HG02943 (cell line): ENCODE measurements at regions not wholly inside any gene's neighbourhood (a gene's known extent, or its start where the extent isn't known, plus 50 kb on each side); places are given as distances from the start of the nearest gene placed in this dataset.
"Not testable (repeated sequence)": the region's sequence is repeated elsewhere in the genome, so short reads cannot be mapped to it uniquely, and the experiment has no call there.

Experiments
- ATAC-seq: cut with Tn5 transposase; IDR thresholded peaks from one replicate; pipeline ENCODE4 v1.9.1; 2021; ENCODE audit warnings: mild to moderate bottlenecking, low read depth, moderate library complexity; ENCODE audit not compliant: unreplicated experiment

- no peak for ATAC-seq
These were observed 947.5 kb downstream of the PCDH7 start for GRCh38 chr4:31667686-31668085.

DNA sequence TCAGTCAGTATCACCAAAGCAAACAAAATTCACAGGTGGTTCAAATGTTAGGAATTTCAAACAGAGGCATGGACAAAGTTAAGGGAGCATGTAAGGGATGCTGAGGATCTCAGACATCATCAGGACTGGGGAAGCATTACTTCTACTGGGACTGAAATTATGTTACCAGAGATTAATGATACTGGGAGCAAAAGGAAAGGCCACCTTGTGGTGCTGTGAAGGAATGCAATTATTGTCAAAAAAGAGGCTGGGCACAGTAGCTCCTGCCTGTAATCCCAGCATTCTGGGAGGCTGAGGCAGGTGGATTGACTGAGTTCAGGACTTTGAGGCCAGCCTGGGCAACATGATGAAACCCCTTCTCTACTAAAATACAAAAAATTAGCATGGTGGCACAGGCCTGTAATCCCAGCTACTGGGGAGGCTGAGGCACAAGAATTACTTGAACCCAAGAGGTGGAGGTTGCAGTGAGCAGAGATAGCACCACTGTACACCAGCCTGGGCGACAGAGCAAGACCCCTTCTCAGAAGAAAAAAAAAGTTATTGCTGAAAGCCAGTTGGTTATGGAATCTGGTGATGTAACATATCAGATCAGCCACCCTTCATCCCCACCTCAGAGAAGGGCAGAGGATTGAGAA lies 954.3 kb downstream of the PCDH7 start:
- ATAC-seq: no peak

GRCh38 chr4:31678356-31678755 lies 958.2 kb downstream of the PCDH7 start:
- no peak for ATAC-seq

- ATAC-seq: no peak
These were observed 962.6 kb downstream of the PCDH7 start for GRCh38 chr4:31682796-31683195.

DNA sequence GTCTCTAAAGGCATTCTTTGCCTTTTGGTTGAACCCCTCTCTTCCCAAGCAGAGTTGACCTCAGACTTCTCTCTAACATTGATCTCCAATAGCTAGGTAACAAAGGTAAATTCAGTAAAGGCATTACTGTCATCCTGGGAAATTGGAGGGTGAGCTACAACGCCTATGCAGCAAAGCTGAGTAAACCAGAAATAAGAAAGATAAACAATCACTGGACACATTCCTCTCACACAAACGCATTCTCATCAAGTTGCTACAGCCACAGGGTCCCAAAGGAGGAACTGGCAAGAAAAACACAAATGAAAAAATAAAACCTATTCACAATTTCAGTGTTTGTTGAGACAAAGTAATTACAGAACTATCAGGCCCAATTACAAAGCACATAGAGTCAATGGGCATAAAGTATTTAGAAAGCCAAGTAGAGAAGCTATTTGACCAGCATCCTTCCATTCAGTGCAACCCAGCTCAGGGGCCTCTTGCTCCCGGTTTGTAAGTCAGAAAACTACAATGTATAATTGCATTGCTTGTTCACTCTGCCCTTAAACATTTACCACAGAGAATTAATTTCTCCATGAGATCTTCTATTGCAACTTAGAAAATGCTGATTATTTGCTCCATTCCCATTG lies 967.7 kb downstream of the PCDH7 start:
- no peak for ATAC-seq

GRCh38 chr4:31692399-31692940 lies 972.3 kb downstream of the PCDH7 start:
- ATAC-seq: no peak

- no peak for ATAC-seq
These were observed 981.1 kb downstream of the PCDH7 start for GRCh38 chr4:31701256-31701655.

DNA sequence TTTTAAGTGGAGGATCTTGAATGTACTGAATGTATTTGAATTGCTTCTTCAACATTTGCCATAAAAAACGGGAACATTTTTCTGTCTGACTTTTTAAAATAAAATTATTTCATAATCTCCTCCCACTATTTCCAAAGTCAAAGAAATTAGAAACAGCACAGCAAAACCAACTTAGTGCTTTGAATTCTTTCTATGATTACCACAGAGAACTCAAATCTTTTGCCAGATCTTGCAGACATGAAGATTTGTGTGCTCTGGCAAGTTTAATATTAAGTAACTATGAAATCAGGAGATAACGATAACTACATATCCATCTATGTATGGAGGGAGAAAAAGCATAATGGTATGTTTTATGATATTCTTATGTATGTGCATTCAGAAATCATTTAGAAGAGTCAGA lies 982.2 kb downstream of the PCDH7 start:
- ATAC-seq: no peak

DNA sequence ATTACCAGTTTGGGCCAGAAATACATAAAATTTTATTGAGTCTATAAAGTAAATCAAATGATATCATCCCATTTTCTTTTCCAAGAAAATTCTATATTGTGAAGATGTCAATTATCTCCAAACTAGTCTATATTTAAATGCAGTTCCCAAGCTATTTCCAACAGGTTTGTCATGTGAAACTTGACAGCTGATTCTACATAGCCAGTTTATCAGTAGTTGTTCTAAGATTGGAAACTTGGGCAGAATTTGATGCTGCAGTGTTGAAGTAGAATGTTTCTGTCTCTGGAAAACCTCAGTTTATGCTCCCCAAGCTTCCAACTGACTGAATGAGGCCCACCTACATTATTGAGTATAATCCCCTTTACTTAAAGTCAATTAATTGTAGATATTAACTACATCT lies 994.1 kb downstream of the PCDH7 start:
- no peak for ATAC-seq

DNA sequence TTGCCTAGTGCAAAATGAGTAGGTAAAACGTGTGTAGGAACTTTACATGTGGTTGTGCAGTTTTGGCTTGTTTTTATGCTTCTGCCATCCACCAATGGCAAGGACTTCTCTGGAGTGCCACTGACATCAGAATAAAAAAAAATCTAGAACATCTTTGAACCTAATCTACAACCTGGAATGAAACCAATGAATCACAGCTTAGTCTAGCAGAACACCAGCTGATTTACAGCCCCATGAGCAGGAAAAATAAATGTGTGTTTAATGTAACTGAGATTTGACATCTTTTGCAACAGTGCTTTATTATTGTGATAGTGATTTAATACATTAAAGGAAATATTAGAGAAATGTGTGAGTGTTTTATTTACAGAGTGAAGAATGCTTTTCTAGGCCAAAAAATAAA lies 995.1 kb downstream of the PCDH7 start:
- no peak for ATAC-seq

DNA sequence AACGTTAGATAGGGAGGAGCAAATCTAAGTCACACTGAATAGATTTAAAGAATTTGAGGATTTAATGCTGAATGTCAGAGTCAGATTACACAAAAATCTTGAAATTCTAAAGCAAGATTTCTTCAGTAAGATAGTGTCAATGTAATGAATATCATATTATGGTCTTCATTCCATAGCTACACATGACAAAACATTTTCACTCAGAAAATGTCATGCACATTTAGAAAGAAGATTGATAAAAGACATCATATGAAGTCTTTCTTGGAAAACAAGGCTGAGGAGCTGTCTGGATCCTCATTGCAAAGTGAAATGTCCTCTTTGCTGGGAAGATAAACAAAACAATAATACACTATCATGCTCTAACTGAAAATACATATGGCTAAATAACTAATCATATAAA lies 1006.9 kb downstream of the PCDH7 start:
- no peak for ATAC-seq

- no peak for ATAC-seq
These were observed 1014.8 kb downstream of the PCDH7 start for GRCh38 chr4:31735004-31735403.

GRCh38 chr4:31737419-31737818 lies 1017.2 kb downstream of the PCDH7 start:
- no peak for ATAC-seq

GRCh38 chr4:31741326-31741725 lies 1021.2 kb downstream of the PCDH7 start:
- no peak for ATAC-seq

- no peak for ATAC-seq
These were observed 1028.2 kb downstream of the PCDH7 start for GRCh38 chr4:31748382-31748781.

DNA sequence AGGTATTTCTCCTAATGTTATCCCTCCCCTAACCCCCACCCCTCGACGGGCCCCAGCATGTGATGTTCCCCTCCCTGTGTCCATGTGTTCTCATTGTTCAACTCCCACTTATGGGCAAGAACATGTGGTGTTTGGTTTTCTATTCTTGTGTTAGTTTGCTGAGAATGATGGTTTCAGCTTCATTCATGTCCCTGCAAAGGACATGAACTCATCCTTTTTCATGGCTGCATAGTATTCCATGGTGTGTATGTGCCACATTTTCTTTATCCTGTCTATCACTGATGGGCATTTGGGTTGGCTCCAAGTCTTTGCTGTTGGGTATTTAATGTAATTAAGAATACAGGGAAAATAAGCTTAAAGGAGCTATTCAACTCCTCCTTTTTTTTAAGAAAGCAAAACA lies 1030.4 kb downstream of the PCDH7 start:
- ATAC-seq: not testable (repeated sequence)

DNA sequence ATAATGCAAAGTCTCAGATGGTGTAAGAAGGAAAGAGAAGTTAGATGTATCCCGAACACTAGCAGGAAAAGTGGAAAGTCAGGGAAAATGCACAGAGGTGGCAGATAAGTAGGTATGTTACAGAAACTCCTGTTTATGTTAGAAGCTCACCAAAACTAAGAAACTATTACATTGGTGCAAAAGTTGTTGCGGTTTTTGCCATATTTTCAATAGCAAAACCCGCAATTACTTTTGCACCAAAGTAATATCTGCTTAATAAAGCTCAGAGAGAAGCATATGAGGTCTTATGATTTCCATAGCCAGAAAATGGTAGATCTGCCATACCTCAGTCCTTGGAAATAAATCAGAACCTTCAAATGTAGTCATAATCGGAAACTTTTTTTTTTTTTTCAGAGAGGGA lies 1035.6 kb downstream of the PCDH7 start:
- no peak for ATAC-seq

DNA sequence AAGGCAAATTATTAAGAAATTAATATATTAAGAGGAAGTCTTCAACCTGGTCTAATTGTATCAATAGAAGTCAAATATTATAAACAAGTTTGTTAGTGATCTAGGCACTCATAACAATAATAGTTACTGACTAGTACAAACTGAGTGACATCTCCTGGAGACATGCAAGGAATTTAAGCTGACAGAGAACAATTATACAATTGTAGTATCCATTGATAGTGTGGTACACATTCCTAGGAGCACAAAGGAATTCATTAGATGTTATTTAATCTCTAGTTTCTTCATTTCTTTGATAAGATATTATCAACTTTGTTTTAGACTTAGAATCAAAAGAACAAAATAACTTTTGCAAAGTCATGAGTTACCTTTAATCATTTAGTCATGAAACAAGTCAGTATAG lies 1048.6 kb downstream of the PCDH7 start:
- no peak for ATAC-seq

DNA sequence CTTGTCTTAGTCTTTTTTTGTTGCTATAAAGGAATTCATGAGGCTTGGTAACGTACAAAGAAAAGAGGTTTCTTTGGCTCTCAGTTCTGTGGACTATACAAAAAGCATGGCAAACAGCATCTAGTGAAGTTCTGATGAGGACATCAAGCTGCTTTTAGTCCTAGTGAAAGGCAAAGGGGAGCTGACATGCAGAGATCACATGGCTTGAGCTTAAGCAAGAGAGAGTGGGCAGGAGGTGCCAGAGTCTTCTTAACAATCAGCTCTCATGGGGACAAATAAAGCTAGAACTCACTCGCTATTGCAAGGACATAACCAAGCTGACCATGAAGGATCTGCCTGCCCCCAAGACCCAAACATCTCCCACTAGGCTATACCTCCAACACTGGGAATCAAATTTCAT lies 1063.1 kb downstream of the PCDH7 start:
- ATAC-seq: no peak

GRCh38 chr4:31784558-31784957 lies 1064.4 kb downstream of the PCDH7 start:
- ATAC-seq: no peak

GRCh38 chr4:31787701-31788100 lies 1067.5 kb downstream of the PCDH7 start:
- no peak for ATAC-seq

DNA sequence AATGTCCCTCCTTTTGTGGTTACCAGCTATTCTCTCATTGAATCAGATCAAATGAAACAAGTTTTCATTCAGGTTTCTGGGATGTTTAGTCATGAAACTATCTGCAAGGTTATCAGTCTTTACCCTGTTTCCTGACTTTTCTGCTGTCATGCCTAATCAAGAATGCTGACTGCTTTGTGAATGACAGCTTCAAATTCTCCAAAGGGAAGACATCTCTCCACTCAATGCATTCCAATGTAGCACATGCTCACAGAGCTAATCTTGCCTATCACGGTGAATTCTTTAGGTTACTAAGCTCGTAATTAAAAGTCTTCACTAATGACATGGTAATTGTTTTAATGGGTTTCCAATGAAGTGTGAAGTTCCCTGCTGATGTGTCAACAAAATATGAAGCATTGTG lies 1068.5 kb downstream of the PCDH7 start:
- ATAC-seq: no peak
